ENCODE measurements at regions not wholly inside any gene's neighbourhood (a gene's known extent, or its start where the extent isn't known, plus 50 kb on each side); places are given as distances from the start of the nearest gene placed in this dataset.

DNA sequence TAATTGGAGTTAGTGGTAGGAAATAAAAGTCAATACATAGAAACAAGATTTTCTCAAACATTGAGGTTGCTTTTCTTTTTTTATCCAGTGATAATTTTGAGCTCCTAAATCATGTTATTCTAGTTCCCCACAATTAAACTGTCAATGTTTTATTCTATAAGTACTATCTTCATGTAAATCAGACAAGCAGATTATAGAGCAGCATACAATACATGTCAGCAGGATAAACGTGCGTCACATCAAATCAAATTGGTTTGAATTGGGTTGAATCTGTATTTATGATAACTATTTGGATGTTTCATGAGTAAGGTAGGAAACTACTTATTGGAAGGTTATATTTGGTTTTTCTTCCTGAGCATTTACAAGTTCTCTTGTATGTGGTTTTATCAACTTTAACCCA lies 2028.7 kb downstream of the NCAM2 start:
- DNase-seq (ENCODE audit: extremely low read depth, insufficient read length), result no peak
- Histone ChIP-seq H3K27me3 (replicated peaks; ENCODE audit: control insufficient read depth, insufficient read depth, low read length) (no peaks in the 10 kb centered on the region), H3K4me3 (replicated peaks; ENCODE audit: low read depth, low read length) (no peak overlapping the region), H3K36me3 (ENCODE audit: control insufficient read depth, insufficient read depth, low read length) (no peaks in the 10 kb centered on the region)
- TF ChIP-seq, protein P1, sequence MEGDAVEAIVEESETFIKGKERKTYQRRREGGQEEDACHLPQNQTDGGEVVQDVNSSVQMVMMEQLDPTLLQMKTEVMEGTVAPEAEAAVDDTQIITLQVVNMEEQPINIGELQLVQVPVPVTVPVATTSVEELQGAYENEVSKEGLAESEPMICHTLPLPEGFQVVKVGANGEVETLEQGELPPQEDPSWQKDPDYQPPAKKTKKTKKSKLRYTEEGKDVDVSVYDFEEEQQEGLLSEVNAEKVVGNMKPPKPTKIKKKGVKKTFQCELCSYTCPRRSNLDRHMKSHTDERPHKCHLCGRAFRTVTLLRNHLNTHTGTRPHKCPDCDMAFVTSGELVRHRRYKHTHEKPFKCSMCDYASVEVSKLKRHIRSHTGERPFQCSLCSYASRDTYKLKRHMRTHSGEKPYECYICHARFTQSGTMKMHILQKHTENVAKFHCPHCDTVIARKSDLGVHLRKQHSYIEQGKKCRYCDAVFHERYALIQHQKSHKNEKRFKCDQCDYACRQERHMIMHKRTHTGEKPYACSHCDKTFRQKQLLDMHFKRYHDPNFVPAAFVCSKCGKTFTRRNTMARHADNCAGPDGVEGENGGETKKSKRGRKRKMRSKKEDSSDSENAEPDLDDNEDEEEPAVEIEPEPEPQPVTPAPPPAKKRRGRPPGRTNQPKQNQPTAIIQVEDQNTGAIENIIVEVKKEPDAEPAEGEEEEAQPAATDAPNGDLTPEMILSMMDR (IDR thresholded peaks at IDR 0.05; ENCODE audit: insufficient read depth, low read length, poor library complexity, severe bottlenecking), result no peak

DNA sequence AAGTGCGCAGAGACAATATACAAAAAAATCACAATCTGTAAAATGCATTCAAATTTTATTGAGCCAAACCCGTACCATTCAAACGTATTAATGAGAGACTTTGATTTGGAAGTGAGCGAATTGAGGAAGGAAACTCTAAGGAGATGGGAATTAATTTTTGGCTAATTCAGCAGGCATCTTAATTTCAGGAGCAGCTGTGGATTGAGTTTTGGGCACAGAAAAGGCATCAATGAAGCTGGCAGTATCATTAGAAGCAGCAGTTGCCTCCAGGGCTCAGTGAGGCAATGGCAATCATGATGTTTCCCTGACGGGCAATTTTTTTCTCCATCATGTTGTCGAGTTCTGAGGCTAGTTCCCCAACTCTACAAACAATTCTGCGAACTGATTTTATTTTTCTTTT lies 2041.6 kb downstream of the NCAM2 start:
- H3K27me3 ChIP-seq (replicated peaks; ENCODE audit: control insufficient read depth, insufficient read depth, low read length), result no peaks in the 10 kb centered on the region
- no peak for DNase-seq (ENCODE audit: extremely low read depth, insufficient read length)
- TF ChIP-seq, protein P1 (IDR thresholded peaks at IDR 0.05; ENCODE audit: insufficient read depth, low read length, poor library complexity, severe bottlenecking), result no peak
- H3K36me3 ChIP-seq (ENCODE audit: control insufficient read depth, insufficient read depth, low read length), result no peaks in the 10 kb centered on the region
- no peak overlapping the region for H3K4me3 ChIP-seq (replicated peaks; ENCODE audit: low read depth, low read length)

DNA sequence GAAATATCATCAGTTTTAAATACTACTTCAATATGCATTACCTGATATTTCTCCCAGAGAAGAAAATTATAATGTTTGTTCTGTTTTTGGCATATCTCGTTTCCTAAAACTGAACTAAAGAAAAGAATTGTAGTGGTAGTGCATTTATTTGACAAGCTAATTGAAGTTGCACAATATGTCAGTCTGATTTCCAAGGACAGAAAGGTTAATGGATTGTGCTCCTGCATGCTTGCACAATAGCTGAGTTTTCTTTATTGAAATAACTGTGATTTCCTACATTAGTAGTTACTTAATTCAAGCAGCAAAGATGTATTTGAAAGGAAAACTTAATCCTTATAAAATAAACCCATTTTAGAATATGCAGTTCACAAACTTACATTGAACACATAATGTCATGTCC lies 2047.7 kb downstream of the NCAM2 start:
- TF ChIP-seq, protein P1 (IDR thresholded peaks at IDR 0.05; ENCODE audit: insufficient read depth, low read length, poor library complexity, severe bottlenecking), result no peak

DNA sequence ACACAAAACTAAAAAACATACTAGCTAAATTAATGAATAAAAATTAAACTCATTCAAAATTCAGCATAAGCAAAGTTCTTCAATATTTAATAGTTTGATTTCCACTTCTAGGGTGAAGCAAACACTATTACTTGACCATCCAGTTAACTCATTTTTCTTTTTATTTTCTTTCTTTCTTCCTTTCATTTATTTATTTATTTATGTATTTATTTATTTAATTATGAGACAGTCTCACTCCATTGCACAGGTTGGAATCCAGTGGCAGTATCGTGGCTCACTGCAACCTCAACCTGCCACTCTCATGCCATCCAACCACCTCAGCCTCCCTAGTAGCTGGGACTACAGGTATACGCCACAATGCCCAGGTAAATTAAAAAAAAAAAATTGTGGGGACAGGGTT lies 2069.5 kb downstream of the NCAM2 start:
- no peak for DNase-seq (ENCODE audit: extremely low read depth, insufficient read length)
- no peak overlapping the region for H3K4me3 ChIP-seq (replicated peaks; ENCODE audit: low read depth, low read length)
- H3K36me3 ChIP-seq (ENCODE audit: control insufficient read depth, insufficient read depth, low read length), result no peaks in the 10 kb centered on the region
- H3K27me3 ChIP-seq (replicated peaks; ENCODE audit: control insufficient read depth, insufficient read depth, low read length), result no peaks in the 10 kb centered on the region
- TF ChIP-seq, protein P1 (IDR thresholded peaks at IDR 0.05; ENCODE audit: insufficient read depth, low read length, poor library complexity, severe bottlenecking), result no peak

More for the DNA sequence above, 2047.7 kb downstream of the NCAM2 start:
- Histone ChIP-seq H3K36me3 (ENCODE audit: control insufficient read depth, insufficient read depth, low read length) (no peaks in the 10 kb centered on the region), H3K4me3 (replicated peaks; ENCODE audit: low read depth, low read length) (no peak overlapping the region), H3K27me3 (replicated peaks; ENCODE audit: control insufficient read depth, insufficient read depth, low read length) (no peaks in the 10 kb centered on the region)
- no peak for DNase-seq (ENCODE audit: extremely low read depth, insufficient read length)

DNA sequence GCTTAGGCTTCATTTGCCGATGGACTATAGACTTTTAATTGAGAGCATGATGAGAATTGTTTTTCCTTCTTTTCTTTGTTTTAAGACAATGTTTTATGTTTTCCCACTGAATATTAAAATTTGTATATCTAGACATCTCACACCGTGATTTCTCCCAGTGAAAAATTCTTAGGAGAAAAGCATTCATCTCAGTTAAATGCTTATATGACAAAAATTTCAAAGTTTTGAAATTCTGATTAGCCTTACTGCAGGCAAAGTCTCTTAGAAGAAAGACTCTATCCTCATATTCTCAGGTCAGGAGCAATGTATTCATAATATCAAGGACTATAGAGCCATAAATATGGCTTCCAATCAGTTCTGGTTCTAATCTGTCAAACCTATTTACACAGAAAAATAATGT lies 2085.0 kb downstream of the NCAM2 start:
- H3K27me3 ChIP-seq (replicated peaks; ENCODE audit: control insufficient read depth, insufficient read depth, low read length), result no peaks in the 10 kb centered on the region
- TF ChIP-seq, protein P1 (IDR thresholded peaks at IDR 0.05; ENCODE audit: insufficient read depth, low read length, poor library complexity, severe bottlenecking), result no peak
- no peaks in the 10 kb centered on the region for H3K36me3 ChIP-seq (ENCODE audit: control insufficient read depth, insufficient read depth, low read length)
- H3K4me3 ChIP-seq (replicated peaks; ENCODE audit: low read depth, low read length), result no peak overlapping the region
- DNase-seq (ENCODE audit: extremely low read depth, insufficient read length), result no peak

DNA sequence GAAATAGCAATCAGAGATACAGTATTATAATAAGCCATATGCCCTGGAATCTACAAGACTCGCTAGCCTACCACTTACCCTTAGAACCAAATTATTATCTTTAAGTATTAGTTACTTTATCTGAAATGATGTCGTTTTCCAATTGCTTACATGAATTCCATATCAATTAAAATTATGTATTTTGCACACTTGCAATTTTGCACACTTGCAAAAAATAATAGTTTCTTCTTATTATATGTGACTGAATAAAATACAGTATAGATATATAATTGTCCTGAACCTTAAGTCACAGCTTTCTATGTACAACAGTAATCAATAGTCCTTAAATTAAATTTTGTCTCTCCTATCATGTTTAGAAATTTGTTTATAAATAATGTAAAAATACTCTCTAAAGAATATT lies 2095.1 kb downstream of the NCAM2 start:
- TF ChIP-seq, protein P1 (IDR thresholded peaks at IDR 0.05; ENCODE audit: insufficient read depth, low read length, poor library complexity, severe bottlenecking), result no peak

More for the DNA sequence above, 2095.1 kb downstream of the NCAM2 start:
- H3K36me3 ChIP-seq (ENCODE audit: control insufficient read depth, insufficient read depth, low read length), result no peaks in the 10 kb centered on the region
- no peak for DNase-seq (ENCODE audit: extremely low read depth, insufficient read length)
- no peaks in the 10 kb centered on the region for H3K27me3 ChIP-seq (replicated peaks; ENCODE audit: control insufficient read depth, insufficient read depth, low read length)
- H3K4me3 ChIP-seq (replicated peaks; ENCODE audit: low read depth, low read length), result no peak overlapping the region
